ENCODE measurements at regions not wholly inside any gene's neighbourhood (a gene's known extent, or its start where the extent isn't known, plus 50 kb on each side); places are given as distances from the start of the nearest gene placed in this dataset.

- no peak overlapping the region for H3K27ac ChIP-seq
- H3K4me3 ChIP-seq, result no peak overlapping the region
- ATAC-seq (replicated peaks in 6 of 8), result peak in 1 of 8 experiments; percentile 34
- in situ Hi-C loops (cut with MboI; ENCODE audit: low pct_unique_long_range_greater_than_20kb in 2 of 9, low sequenced_read_pairs in 9 of 9, unreplicated experiment in 9 of 9), result no loop called here
- H3K4me1 ChIP-seq (replicated peaks in 1 of 2), result no peaks in the 10 kb centered on the region
- WGBS, 10 experiments, result 80 to 100% (median 100%) methylated on average over 1 to 2 of the region's 2 CpGs; no CpG with 5 or more reads in 1 of the 10 experiments
These were observed 236.7 kb downstream of the TMX3 start for GRCh38 chr18:68478246-68478645.

- in situ Hi-C loops (cut with MboI; ENCODE audit: low pct_unique_long_range_greater_than_20kb in 2 of 9, low sequenced_read_pairs in 9 of 9, unreplicated experiment in 9 of 9), result no loop called here
- 44 to 100% (median 81%) methylated on average over 1 to 3 of the region's 3 CpGs for WGBS, 10 experiments
- H3K4me3 ChIP-seq, result no peak overlapping the region
- no peaks in the 10 kb centered on the region for H3K4me1 ChIP-seq (replicated peaks in 1 of 2)
- H3K27ac ChIP-seq, result no peak overlapping the region
- peak in 3 of 8 experiments; percentile 32 to 77 (median 47) for ATAC-seq (replicated peaks in 6 of 8)
These were observed 239.0 kb downstream of the TMX3 start for GRCh38 chr18:68475883-68476282.

DNA sequence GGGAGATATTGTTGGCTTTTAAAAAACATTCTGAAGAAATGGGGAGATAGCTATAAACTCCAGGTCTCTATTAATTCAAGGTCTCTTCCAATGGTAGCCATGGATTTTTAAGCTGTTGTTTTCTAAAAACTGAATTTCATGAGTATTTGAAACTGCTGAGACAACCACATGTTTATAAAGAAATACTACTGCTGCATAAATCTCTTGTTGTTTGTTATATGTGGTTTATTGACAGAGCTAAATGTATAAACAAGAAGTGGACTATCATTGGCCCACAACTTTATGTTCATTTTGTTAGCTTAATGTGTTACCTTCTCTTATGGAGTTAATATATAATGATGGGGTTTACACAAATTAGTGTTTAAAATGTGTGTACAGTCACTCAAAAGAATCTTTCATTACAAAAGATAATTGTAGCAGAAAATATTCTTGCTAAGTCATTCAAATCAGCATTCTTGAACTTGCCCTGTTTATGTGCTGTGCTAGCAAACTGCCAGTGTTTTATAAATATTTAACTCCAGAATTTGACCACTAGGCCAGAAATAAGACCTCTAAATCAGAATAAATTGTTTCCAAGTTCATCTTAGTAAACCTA lies 242.1 kb downstream of the TMX3 start:
- Histone ChIP-seq H3K27ac (no peak overlapping the region), H3K4me3 (no peak overlapping the region), H3K4me1 (replicated peaks in 1 of 2) (no peaks in the 10 kb centered on the region)
- no peak for ATAC-seq (replicated peaks in 6 of 8)
- in situ Hi-C loops (cut with MboI; ENCODE audit: low pct_unique_long_range_greater_than_20kb in 2 of 9, low sequenced_read_pairs in 9 of 9, unreplicated experiment in 9 of 9), result no loop called here

DNA sequence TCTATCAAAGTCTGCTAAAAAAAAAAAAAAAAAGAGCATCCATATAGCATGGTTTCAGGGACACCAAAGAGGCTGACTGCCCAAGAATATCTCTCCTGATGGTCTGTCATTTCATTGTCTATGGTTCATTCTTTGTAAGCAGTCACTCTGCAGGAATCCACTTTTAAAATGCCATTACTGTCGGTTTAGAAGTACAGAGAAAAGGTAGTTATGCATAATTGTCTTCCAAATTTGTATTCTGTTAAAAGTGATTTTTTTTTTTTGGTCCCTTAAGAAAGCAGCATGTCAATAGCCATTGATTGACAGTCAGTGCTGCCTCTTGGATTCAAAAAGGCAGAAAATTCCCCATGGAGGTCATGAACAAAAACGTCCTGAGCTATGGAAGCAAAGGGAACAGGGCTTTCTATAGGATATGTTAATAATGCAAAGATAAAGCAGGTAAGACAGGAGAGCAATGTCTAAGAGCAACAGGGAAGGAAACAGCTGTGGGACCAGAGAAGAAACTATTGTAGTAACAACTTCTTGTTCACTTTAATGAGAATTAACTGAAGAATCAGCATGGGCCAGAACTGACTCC lies 245.8 kb downstream of the TMX3 start:
- 0 to 41% (median 28%) methylated on average over 1 to 2 of the region's 2 CpGs; no CpG with 5 or more reads in 1 of the 10 experiments for WGBS, 10 experiments
- H3K4me1 ChIP-seq (replicated peaks in 1 of 2), result no peaks in the 10 kb centered on the region
- H3K4me3 ChIP-seq, result no peak overlapping the region
- in situ Hi-C loops (cut with MboI; ENCODE audit: low pct_unique_long_range_greater_than_20kb in 2 of 9, low sequenced_read_pairs in 9 of 9, unreplicated experiment in 9 of 9), result no loop called here
- no peak overlapping the region for H3K27ac ChIP-seq
- ATAC-seq (replicated peaks in 6 of 8), result no peak

DNA sequence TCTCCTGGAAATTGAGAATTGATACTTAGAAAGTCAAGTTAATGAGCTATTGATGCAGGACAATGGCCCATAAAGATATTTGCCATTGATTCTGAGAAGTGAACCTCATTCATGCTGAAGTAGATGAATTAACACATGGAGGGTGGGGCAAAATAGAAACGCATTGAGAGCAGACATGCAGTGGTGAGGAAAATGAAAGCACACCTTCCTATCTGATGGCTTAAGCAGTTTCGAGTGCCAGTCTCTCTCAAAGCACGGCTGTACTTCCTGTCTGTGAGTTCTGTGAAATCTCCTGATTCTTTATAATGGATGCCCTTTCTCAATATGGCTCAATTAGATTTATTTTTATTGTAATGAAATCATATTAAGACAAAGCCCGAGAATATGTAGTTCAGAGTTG lies 247.0 kb downstream of the TMX3 start:
- no peak overlapping the region for H3K4me3 ChIP-seq
- WGBS, 10 experiments, result 33 to 93% (median 82%) methylated on average over 2 to 4 of the region's 4 CpGs; no CpG with 5 or more reads in 1 of the 10 experiments
- no peak overlapping the region for H3K27ac ChIP-seq
- ATAC-seq (replicated peaks in 6 of 8), result peak in 2 of 8 experiments; percentile 33 to 54
- in situ Hi-C loops (cut with MboI; ENCODE audit: low pct_unique_long_range_greater_than_20kb in 2 of 9, low sequenced_read_pairs in 9 of 9, unreplicated experiment in 9 of 9), result no loop called here
- H3K4me1 ChIP-seq (replicated peaks in 1 of 2), result no peaks in the 10 kb centered on the region

- Histone ChIP-seq H3K27ac (no peak overlapping the region), H3K4me1 (replicated peaks in 1 of 2) (no peaks in the 10 kb centered on the region), H3K4me3 (no peak overlapping the region)
- in situ Hi-C loops (cut with MboI; ENCODE audit: low pct_unique_long_range_greater_than_20kb in 2 of 9, low sequenced_read_pairs in 9 of 9, unreplicated experiment in 9 of 9), result no loop called here
- WGBS, 10 experiments, result 40 to 88% (median 74%) methylated on average over 1 to 2 of the region's 2 CpGs
- peak in 3 of 8 experiments; percentile 32 to 76 (median 63) for ATAC-seq (replicated peaks in 6 of 8)
These were observed 247.6 kb downstream of the TMX3 start for GRCh38 chr18:68467329-68467728.

DNA sequence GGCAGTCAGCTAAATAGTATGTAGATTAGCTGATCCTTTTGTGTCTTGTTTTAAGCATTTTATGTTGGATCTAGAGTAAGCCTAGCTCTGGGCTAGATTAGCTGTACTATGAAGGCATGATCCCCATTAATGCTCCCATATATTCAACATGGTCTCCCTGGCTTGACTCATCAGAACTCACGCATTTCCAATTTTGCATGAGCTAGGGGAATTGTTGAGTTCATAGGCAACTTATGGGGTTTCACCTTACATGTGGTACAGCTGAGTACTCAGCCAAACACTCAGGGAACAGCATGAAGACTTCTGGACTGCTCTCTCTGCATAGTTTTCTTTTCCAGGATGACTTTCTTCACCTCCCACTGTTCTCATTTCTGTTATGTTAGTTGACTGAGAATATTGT lies 248.2 kb downstream of the TMX3 start:
- 0 to 100% (median 81%) methylated on average over 1 of the region's 1 CpG; no CpG with 5 or more reads in 2 of the 10 experiments for WGBS, 10 experiments
- in situ Hi-C loops (cut with MboI; ENCODE audit: low pct_unique_long_range_greater_than_20kb in 2 of 9, low sequenced_read_pairs in 9 of 9, unreplicated experiment in 9 of 9), result no loop called here
- H3K4me1 ChIP-seq (replicated peaks in 1 of 2), result no peaks in the 10 kb centered on the region
- peak in 2 of 8 experiments; percentile 59 to 90 for ATAC-seq (replicated peaks in 6 of 8)
- H3K27ac ChIP-seq, result no peak overlapping the region
- H3K4me3 ChIP-seq, result no peak overlapping the region

- H3K4me1 ChIP-seq (replicated peaks in 1 of 2), result no peaks in the 10 kb centered on the region
- no peak overlapping the region for H3K4me3 ChIP-seq
- ATAC-seq (replicated peaks in 6 of 8), result no peak
- H3K27ac ChIP-seq, result no peak overlapping the region
- in situ Hi-C loops (cut with MboI; ENCODE audit: low pct_unique_long_range_greater_than_20kb in 2 of 9, low sequenced_read_pairs in 9 of 9, unreplicated experiment in 9 of 9), result no loop called here
- 33 to 100% (median 67%) methylated on average over 1 of the region's 1 CpG for WGBS, 10 experiments
These were observed 252.1 kb downstream of the TMX3 start for GRCh38 chr18:68462766-68463165.

DNA sequence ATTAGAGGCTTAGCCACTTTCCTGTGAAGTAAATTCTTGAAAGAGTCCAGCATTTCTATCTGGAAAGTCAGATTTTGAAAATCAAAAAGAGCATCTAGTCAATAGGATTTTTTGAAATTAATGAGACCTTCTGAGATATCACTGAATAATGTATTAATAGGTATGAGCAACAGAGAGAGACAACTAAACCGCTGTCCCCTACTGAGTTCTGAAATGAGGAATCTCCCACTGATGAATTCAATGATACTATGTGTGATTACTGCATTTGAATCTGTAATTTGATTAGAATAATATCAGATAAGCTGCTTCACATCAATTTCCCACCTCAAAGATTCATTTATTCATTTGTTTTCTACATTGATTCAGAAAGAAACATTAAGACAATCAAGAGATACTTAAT lies 252.8 kb downstream of the TMX3 start:
- in situ Hi-C loops (cut with MboI; ENCODE audit: low pct_unique_long_range_greater_than_20kb in 2 of 9, low sequenced_read_pairs in 9 of 9, unreplicated experiment in 9 of 9), result no loop called here
- no peak for ATAC-seq (replicated peaks in 6 of 8)
- H3K4me3 ChIP-seq, result no peak overlapping the region
- 86 to 100% (median 100%) methylated on average over 1 of the region's 1 CpG; no CpG with 5 or more reads in 2 of the 10 experiments for WGBS, 10 experiments
- no peaks in the 10 kb centered on the region for H3K4me1 ChIP-seq (replicated peaks in 1 of 2)
- H3K27ac ChIP-seq, result no peak overlapping the region

DNA sequence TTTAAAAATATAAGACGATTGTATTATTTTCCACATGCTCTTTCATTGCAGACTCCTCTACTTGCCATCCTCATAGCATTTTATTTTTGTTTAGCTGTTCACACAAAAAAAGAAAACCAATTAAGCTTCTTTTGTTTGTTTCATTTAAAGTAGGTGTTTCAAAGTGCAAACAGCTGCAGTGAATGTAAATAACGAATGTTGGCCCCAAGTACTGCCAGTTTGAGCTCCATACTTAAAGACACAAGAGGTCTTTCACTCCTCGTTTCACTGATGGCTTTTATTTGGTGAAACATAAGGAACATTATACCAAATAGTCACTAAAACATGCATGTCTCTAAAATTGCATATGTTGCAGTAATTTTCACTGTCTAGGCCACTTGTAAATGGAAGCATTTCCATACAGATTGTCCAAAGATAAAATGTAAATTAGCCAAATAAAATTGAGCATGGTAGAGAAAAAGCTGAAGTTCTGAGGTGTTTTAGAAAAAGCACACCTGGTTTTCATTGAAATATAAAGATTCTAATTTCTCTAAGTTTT lies 253.4 kb downstream of the TMX3 start:
- in situ Hi-C loops (cut with MboI; ENCODE audit: low pct_unique_long_range_greater_than_20kb in 2 of 9, low sequenced_read_pairs in 9 of 9, unreplicated experiment in 9 of 9), result no loop called here
- Histone ChIP-seq H3K4me1 (replicated peaks in 1 of 2) (no peaks in the 10 kb centered on the region), H3K4me3 (no peak overlapping the region), H3K27ac (no peak overlapping the region)
- ATAC-seq (replicated peaks in 6 of 8), result no peak
- WGBS, 10 experiments, result 18 to 80% (median 61%) methylated on average over 1 to 3 of the region's 3 CpGs

GRCh38 chr18:68459968-68460367 lies 254.9 kb downstream of the TMX3 start:
- in situ Hi-C loops (cut with MboI; ENCODE audit: low pct_unique_long_range_greater_than_20kb in 2 of 9, low sequenced_read_pairs in 9 of 9, unreplicated experiment in 9 of 9), result no loop called here

DNA sequence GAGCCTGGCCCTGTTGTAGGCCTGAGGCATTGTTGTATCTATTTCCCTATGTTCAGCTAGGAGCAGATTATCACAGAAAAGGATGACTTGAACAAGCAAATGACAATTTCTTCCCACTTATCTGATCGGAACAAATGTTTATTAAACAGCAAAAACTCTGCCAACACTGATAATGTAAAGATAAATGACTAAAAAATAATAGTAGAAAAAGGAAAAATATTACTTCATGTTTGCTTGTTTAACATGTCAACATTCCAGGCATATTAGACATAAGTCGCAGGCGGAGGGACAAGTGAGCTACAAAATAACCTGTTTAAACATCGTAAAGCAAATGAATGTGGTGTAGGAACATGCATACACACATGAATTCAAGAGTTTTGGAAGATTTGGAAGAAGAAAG lies 257.9 kb downstream of the TMX3 start:
- no peak overlapping the region for H3K4me3 ChIP-seq
- H3K27ac ChIP-seq, result no peak overlapping the region
- in situ Hi-C loops (cut with MboI; ENCODE audit: low pct_unique_long_range_greater_than_20kb in 2 of 9, low sequenced_read_pairs in 9 of 9, unreplicated experiment in 9 of 9), result no loop called here
- no peak for ATAC-seq (replicated peaks in 6 of 8)
- H3K4me1 ChIP-seq (replicated peaks in 1 of 2), result no peaks in the 10 kb centered on the region
- 80 to 100% (median 93%) methylated on average over 3 to 4 of the region's 4 CpGs for WGBS, 10 experiments

More at GRCh38 chr18:68459968-68460367, 254.9 kb downstream of the TMX3 start:
- 82 to 100% (median 94%) methylated on average over 3 to 12 of the region's 12 CpGs; no CpG with 5 or more reads in 1 of the 10 experiments for WGBS, 10 experiments
- H3K4me1 ChIP-seq (replicated peaks in 1 of 2), result no peaks in the 10 kb centered on the region
- H3K27ac ChIP-seq, result no peak overlapping the region
- no peak overlapping the region for H3K4me3 ChIP-seq
- no peak for ATAC-seq (replicated peaks in 6 of 8)

GRCh38 chr18:68455229-68455603 lies 259.7 kb downstream of the TMX3 start:
- ATAC-seq (replicated peaks in 6 of 8), result no peak
- in situ Hi-C loops (cut with MboI; ENCODE audit: low pct_unique_long_range_greater_than_20kb in 2 of 9, low sequenced_read_pairs in 9 of 9, unreplicated experiment in 9 of 9), result no loop called here
- no peak overlapping the region for H3K27ac ChIP-seq
- no peak overlapping the region for H3K4me3 ChIP-seq
- no peaks in the 10 kb centered on the region for H3K4me1 ChIP-seq (replicated peaks in 1 of 2)

Measured in motor neuron (in vitro differentiated cells).